OCI-M2 (cell line): ENCODE measurements at regions not wholly inside any gene's neighbourhood (a gene's known extent, or its start where the extent isn't known, plus 50 kb on each side); places are given as distances from the start of the nearest gene placed in this dataset.

Source experiments
- DNase-seq: peaks from one replicate; lab custom pipeline; 2025; ENCODE audit not compliant: unreplicated experiment; lab: John Stamatoyannopoulos, UW

DNA sequence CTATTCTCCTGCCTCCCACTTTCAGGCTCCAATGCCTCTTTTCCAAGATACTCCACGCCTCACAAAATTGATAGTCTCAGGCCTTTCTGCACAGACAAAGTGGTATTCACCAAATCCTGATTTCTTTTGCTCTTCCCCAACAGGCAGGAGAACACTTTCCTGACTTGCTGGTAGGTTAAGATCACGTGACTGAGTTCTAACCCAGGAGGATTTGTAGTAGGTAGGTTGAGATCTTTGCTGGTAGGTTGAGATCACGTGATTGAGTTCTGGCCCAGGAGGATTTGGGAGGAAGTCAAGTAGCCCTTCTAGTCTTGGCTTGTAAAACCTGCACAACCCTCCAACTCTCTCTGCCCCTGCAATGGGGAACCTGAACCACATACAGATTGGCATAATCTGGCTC lies 741.5 kb downstream of the TYW1 start:
- DNase-seq, result no peak

GRCh38 chr7:67738958-67739357 lies 742.3 kb downstream of the TYW1 start:
- DNase-seq, result no peak

- DNase-seq, result no peak
Observed at GRCh38 chr7:67743501-67743900, 746.9 kb downstream of the TYW1 start.

GRCh38 chr7:67752227-67752626 lies 755.6 kb downstream of the TYW1 start:
- no peak for DNase-seq

DNA sequence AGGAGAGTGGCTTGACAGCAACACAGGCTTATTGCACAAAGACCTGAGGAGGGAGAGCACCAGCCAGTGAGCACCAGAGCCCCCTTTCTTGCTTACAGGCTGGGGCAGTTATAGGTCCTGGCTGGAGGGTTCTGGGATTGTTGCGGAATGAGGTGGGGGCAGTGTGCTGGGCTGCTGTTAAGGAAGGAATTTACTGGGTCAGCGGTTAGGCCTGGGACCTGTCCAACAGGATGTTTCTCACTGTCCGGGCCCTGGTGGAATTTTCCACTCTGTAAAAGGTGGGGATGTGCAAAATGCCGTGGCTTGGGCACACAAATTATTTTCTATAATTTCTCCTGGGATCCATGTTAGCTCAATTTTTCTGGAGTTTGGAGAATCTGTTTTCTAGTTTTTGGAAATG lies 757.3 kb downstream of the TYW1 start:
- no peak for DNase-seq

DNA sequence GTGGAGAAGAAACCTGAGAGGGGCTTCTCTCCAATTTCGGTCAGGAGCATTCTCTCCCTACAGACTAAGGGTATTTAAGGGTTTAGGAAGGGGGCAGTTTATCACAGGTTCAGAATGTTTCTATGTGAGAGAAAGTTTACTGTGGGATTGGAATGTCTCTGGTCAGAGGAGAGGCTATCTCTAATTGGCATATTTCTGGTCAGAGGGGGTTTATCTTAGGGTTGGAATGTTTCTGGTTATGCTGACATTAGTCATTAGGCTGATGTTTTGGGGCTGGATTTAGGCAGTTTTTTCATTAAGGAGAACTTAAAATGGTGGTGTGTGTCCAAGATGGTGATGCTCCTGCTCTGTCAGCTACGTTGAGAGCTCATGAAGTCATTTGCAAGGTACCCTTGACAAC lies 758.0 kb downstream of the TYW1 start:
- DNase-seq, result no peak

- DNase-seq, result no peak
Observed at GRCh38 chr7:67758551-67758950, 761.9 kb downstream of the TYW1 start.

DNA sequence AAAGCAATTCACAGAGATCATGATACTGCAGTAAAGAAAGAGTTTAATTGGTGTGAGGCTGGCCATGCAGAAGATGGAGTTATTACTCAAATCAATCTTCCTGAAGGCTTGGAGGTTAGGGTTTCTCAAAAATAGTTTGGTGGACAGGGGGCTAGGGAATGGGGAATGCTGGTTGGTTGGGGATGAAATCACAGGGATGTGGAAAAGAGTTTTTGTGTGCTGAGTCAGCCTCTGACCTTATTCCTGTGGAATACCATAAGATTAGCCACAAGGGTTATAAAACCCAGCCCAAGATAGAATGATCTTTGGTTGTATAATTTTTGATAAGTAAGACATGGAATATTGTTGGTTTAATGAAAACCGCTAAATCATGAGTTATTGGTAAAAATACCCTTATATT lies 764.3 kb downstream of the TYW1 start:
- no peak for DNase-seq

- DNase-seq, result no peak
Observed at GRCh38 chr7:67762516-67762915, 765.9 kb downstream of the TYW1 start.

- no peak for DNase-seq
Observed at GRCh38 chr7:67764289-67764688, 767.7 kb downstream of the TYW1 start.

DNA sequence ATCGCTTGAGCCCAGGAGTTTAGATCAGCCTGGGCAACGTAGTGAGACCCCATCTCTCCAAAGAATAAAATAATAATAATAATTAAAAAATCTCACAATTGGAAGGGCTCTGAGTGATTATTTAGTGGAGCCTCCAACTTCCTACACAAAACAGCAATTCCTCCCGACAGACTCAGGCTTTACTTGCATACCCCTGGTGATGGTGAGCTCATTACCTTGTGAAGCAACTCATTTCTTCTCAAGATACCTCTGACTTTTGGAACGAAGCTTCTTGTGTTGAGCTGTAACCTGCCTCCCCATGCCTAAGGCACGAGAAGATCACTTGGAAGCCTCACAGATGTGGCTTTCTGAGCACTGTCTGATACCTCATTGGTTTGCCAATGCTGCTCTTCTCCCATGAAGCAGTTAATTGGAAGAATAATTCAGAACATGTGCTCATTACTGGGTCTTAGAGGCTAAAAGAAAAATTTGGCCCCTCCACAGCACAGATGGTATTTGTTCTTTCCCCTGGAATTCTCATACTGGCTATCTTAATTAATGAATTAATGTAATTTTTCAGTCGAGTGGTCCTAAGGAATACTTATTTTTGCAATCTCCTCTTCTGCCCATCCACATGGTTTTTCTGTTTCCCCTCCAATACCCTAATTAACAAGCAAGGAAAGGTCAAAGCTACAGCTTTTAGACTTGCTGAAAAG lies 769.0 kb downstream of the TYW1 start:
- DNase-seq, result no peak

DNA sequence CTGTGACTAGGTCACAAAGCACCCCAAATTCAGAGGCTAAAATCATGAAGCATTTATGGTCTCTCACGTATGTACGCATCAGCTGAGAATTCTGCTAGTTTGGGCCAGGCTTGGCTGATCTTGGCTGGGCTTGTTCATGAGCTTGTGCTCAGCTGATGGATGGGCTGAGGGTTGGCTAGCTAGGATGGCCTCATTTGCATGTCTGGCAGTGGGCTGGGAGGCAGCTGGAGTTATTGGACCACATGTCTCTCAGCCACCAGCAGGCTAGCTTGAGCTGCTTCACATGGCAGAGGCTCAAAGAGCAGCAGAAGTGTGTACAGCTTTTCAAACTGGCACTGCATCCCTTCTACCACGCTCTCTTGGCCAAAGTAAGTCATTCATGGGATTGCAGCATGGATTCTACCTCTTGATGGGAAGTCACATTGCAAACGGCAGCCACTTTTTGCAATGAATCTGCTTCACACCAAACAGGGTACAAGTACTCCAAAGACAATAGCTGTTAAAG lies 770.3 kb downstream of the TYW1 start:
- DNase-seq, result no peak

- no peak for DNase-seq
Observed at GRCh38 chr7:67771846-67772605, 775.4 kb downstream of the TYW1 start.

DNA sequence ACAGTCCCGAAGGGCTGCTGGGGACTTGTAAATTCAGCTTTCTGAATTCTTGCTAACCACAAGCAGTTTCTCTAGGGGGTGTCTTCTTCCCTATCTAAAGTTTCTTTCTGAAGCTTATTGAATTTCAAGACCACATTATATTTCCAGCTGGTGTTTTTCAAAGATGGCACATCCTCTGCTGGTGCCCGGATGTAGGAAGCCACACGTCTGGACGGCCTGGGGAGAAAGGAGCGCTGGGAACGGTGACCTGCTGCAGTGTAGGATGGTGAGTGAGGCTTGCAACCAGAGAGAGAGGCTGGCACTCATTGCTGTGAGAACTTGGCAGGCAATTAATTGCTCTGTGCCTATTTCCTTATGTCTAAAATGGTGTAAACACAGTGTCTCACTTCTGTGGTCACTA lies 776.4 kb downstream of the TYW1 start:
- DNase-seq, result no peak

DNA sequence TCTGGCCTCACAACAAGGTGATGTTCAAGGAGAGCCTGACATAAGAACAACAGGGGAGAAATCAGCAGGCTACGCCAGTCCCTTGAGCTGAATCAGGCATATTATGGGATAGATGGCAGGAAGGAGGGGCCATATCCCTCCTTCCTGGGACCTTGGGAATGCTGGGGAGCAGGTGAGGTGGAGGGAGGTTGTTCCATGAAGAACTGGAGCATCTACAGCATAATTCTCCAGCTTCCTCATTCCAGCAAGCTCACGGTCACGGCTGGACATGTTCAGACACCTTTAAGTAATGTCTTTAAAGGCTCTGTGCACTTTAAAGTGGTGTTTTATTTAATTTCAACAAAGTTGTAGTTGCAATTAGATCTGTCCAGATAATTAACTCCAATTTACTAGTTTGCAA lies 780.5 kb downstream of the TYW1 start:
- no peak for DNase-seq

DNA sequence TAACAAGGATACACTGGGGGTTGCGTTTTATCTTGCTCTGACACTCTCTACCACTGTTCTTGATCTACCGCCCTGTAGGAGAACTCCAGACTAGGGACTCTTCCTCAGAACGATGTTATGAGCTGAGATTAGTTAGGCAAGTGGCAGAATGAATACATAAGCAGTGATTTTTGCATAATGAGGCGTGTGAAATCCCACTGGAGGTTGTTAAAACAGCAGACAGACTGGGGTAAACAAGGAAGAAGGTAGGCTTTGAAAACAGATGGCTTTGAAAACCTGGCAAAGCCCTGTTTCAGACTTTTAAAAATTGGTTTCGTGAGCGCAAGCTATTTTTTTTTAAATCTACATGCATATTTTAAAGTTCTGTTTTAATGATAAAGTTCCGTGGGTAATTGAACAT lies 785.2 kb downstream of the TYW1 start:
- DNase-seq, result no peak

- DNase-seq, result no peak
Observed at GRCh38 chr7:67786021-67786420, 789.4 kb downstream of the TYW1 start.

DNA sequence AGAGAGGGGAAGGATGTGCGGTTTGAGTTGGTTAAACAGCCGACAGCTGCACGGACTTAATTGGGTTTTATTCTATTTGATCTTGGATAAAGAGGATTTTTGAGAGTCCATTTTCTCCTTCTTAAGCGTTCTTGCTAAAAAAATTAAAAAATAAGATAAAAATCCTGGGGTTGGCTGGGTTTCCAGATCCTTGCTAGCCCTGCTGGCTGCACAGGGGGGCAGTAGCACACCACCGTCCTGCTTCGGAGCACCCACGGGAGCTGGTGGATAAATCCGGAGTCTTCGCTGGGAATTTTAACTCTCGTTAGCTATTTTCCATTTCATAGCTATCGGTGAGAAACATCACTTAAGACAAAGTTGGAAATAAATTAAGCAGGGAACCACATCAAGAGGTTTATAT lies 792.0 kb downstream of the TYW1 start:
- DNase-seq, result no peak

DNA sequence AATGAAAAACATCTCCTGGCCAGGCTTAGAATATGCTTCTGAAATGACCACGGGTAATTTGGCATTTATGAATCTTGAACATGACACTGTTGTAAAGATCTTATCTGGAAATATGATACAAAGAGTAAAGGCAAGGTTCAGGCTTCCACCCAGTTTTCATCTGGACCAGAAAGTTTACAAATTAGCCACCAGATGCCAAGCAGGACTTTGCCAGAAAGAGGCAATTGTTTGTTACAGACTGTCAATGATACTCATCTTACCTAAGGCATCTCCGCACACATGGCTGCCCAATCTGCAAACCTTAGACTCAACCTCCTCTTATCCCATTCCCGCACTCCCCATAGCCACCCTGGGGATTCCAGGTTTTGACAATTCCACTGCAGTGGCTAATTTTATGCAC lies 795.3 kb downstream of the TYW1 start:
- no peak for DNase-seq

DNA sequence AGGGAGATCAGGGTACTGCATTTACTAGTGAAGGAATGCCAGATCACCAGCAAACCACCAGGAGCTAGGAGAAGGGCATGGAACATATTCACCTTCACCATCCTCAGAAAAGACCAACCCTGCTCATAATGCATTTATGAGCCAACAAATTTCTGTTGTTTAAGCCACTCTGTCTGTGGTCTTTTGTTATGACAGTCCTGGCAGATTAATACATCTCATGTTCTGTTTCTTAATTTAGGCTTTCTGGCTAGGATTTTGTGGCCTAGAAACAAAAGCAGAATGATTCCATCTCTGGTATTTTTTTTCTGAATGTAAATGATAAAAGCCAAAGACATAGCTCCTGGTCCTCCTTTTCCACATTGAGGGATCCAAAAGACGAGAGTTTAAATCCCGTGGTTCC lies 797.9 kb downstream of the TYW1 start:
- DNase-seq, result no peak

- no peak for DNase-seq
Observed at GRCh38 chr7:67803789-67804188, 807.2 kb downstream of the TYW1 start.

- no peak for DNase-seq
Observed at GRCh38 chr7:67805921-67806471, 809.4 kb downstream of the TYW1 start.
